GM12878 (cell line): ENCODE measurements at regions not wholly inside any gene's neighbourhood (a gene's known extent, or its start where the extent isn't known, plus 50 kb on each side); places are given as distances from the start of the nearest gene placed in this dataset.

Experiments used
- ATAC-seq: fragments of 200-7000 bp; cut with Tn5 transposase; 3 replicates; pipeline ENCODE4 v1.9.1; 2020; ENCODE audit warnings: mild to moderate bottlenecking, moderate library complexity
- BruUV-seq: library from RNA; stranded (reverse); fragments of 400-500 nt; replicated peaks from 2 replicates; lab custom pipeline; 2021; lab: Mats Ljungman, UMichigan
- CTCF ChIA-PET: fragments of 300-600 bp; sonication (Branson Sonifier 250); formaldehyde crosslinking; extraction: SDS; loops from one replicate; lab custom pipeline; 2021; ENCODE audit warnings: inconsistent platforms; lab: Yijun Ruan, JAX
- POLR2A ChIA-PET: fragments of 350-600 bp; formaldehyde crosslinking; extraction: SDS; loops from one replicate; lab custom pipeline; 2021; ENCODE audit warnings: inconsistent platforms; lab: Charles Lee
- RAD21 ChIA-PET: fragments of 300-600 bp; sonication (Branson Sonifier 250); formaldehyde crosslinking; loops from one replicate; lab custom pipeline; 2023; ENCODE audit warnings: antibody characterized with exemption; ENCODE audit not compliant: unreplicated experiment; lab: Charles Lee
- SMC1A ChIA-PET: fragments of 300-600 bp; sonication (Branson Sonifier 250); formaldehyde crosslinking; loops from one replicate; lab custom pipeline; 2023; ENCODE audit not compliant: unreplicated experiment, uncharacterized antibody; lab: Charles Lee
- DNase-seq: peaks from one replicate; pipeline ENCODE4 v3.0.0-alpha.2; 2011; ENCODE audit warnings: low read depth, low spot score
- FAIRE-seq: peaks from 3 replicates; lab custom pipeline; 2011; peaks lifted over from hg19 to GRCh38; lab: Jason Lieb, UNC
- H2AFZ ChIP-seq: 2 replicates; pipeline ENCODE4 v1.6.0; 2011; ENCODE audit warnings: low read depth, low read length, control low read depth; ENCODE audit not compliant: control insufficient read depth
- H3K27ac ChIP-seq: 2 replicates; pipeline ENCODE4 v1.5.1; 2011; ENCODE audit warnings: control low read depth; ENCODE audit not compliant: control insufficient read depth, insufficient read depth
- H3K27me3 ChIP-seq, 2 experiments: replicated peaks in 1 of 2; 2 replicates each; pipeline versions ENCODE4 v1.6.0 to v1.6.1; 2011; ENCODE audit warnings: low read length in 1 of 2; ENCODE audit not compliant: control insufficient read depth in 2 of 2, insufficient read depth in 2 of 2
- H3K36me3 ChIP-seq, 2 experiments: 2 replicates each; pipeline ENCODE4 v1.5.1; 2011; ENCODE audit warnings: low read length in 1 of 2; ENCODE audit not compliant: control insufficient read depth in 2 of 2, insufficient read depth in 2 of 2
- H3K4me1 ChIP-seq: 2 replicates; pipeline ENCODE4 v1.6.1; 2011; ENCODE audit warnings: mild to moderate bottlenecking, low read length, moderate library complexity, mixed read lengths; ENCODE audit not compliant: control insufficient read depth, insufficient read depth
- H3K4me2 ChIP-seq: 2 replicates; pipeline ENCODE4 v1.6.0; 2011; ENCODE audit warnings: control low read depth; ENCODE audit not compliant: control insufficient read depth, insufficient read depth
- H3K4me3 ChIP-seq: fragments of 200-600 bp; sonication (generic); 2 replicates; pipeline ENCODE4 v1.5.1; 2016
- H3K79me2 ChIP-seq: 2 replicates; pipeline ENCODE4 v1.6.0; 2011; ENCODE audit warnings: low read length; ENCODE audit not compliant: control insufficient read depth, insufficient read depth
- H3K9ac ChIP-seq: 2 replicates; pipeline ENCODE4 v1.8.0; 2011; ENCODE audit warnings: low read length, control low read depth, mixed read lengths; ENCODE audit not compliant: control insufficient read depth, insufficient read depth
- H3K9me3 ChIP-seq: replicated peaks from 3 replicates; pipeline ENCODE4 v1.5.1; 2011; ENCODE audit warnings: mild to moderate bottlenecking, low read length; ENCODE audit not compliant: control insufficient read depth, insufficient read depth
- H4K20me1 ChIP-seq: 2 replicates; pipeline ENCODE4 v1.6.0; 2011; ENCODE audit not compliant: control insufficient read depth, insufficient read depth
- BMI1 ChIP-seq: fragments of 450-650 bp; IDR thresholded peaks from 2 replicates; pipeline ENCODE4 v1.6.1; 2016; ENCODE audit warnings: mild to moderate bottlenecking, moderate library complexity, borderline replicate concordance
- CBX5 ChIP-seq: sonication (generic); IDR thresholded peaks from 2 replicates; pipeline ENCODE4 v1.6.1; 2016; ENCODE audit warnings: low read depth, moderate library complexity, mild to moderate bottlenecking, inconsistent platforms
- DPF2 ChIP-seq: fragments of 450-650 bp; IDR thresholded peaks from 2 replicates; pipeline ENCODE4 v1.6.1; 2017; ENCODE audit warnings: mild to moderate bottlenecking
- HDAC2 ChIP-seq: fragments of 200-600 bp; sonication (generic); IDR thresholded peaks from 2 replicates; pipeline ENCODE4 v1.6.1; 2017
- PKNOX1 ChIP-seq: fragments of 450-650 bp; IDR thresholded peaks from 2 replicates; pipeline ENCODE4 v1.6.1; 2016; ENCODE audit warnings: mild to moderate bottlenecking
- SMAD5 ChIP-seq: IDR thresholded peaks from 2 replicates; pipeline ENCODE4 v1.6.1; 2016; ENCODE audit warnings: antibody characterized with exemption, low read depth
- ZBTB4 ChIP-seq: fragments of 450-650 bp; formaldehyde crosslinking; IDR thresholded peaks from 2 replicates; pipeline ENCODE4 v1.4.0; 2022; ENCODE audit warnings: mild to moderate bottlenecking, moderate library complexity
- ZNF687 ChIP-seq: fragments of 450-650 bp; IDR thresholded peaks from 2 replicates; pipeline ENCODE4 v1.6.1; 2017; ENCODE audit warnings: mild to moderate bottlenecking, moderate library complexity
- WGBS: methylation state at CpG from one replicate; pipeline ENCODE4 v1.1.6; 2016; ENCODE audit warnings: low lambda C conversion rate; ENCODE audit not compliant: insufficient replicate concordance, insufficient coverage; ENCODE audit errors: missing lambda C conversion rate; 5-methylcytosine and 5-hydroxymethylcytosine counted together
- in situ Hi-C: fragments of 300-500 bp; cut with MboI; formaldehyde crosslinking; loops from 9 replicates; pipeline ENCODE4 v1.14.3; 2018; ENCODE audit warnings: mixed read lengths
- intact Hi-C: fragments of 100-400 bp; cut with micrococcal nuclease; formaldehyde crosslinking; loops from one replicate; pipeline ENCODE4 v1.14.2; 2022; ENCODE audit not compliant: unreplicated experiment
- TF ChIP-seq, protein P1 (sequence below): IDR thresholded peaks from 2 replicates; pipeline ENCODE4 v1.6.1; 2011; ENCODE audit warnings: low read depth, mild to moderate bottlenecking, low read length, moderate library complexity, borderline replicate concordance; ENCODE audit errors: extremely low read depth
- TF ChIP-seq, protein P2 (sequence below): fragments of 450-650 bp; formaldehyde crosslinking; IDR thresholded peaks from 2 replicates; pipeline ENCODE4 v1.4.0; 2020; ENCODE audit warnings: mild to moderate bottlenecking, moderate library complexity

DNA sequence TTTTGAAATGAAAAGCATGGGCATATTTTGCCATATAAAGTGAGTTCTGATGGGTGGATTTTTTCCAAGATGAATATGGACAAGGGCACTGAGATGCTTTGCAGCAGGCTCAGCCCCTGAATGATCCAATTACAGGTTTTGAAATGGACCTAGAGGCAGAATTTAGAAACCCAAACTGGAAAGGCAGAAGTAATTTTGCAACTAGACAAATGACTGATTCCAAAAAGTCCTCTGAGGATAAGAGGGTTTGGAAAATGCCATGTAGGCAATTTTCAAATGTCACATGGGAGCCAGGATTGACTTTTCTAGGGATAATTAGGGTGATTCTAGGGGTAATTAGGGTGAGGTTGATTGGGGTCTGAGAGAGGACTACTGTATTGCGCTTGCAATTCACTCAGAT is 148.9 kb upstream of the ZNF648 start:
- intact Hi-C loops, result no loop called here
- no peak for FAIRE-seq
- Histone ChIP-seq H3K79me2 (no peaks in the 10 kb centered on the region), H3K27ac (no peak overlapping the region), H4K20me1 (no peaks in the 10 kb centered on the region), H3K4me1 (no peaks in the 10 kb centered on the region), H3K27me3 (no peaks in the 10 kb centered on the region), H3K9ac (no peak overlapping the region), H3K36me3 (no peaks in the 10 kb centered on the region), H3K9me3 (no peaks in the 10 kb centered on the region), H3K4me3 (no peak overlapping the region), H2AFZ (no peak overlapping the region), H3K4me2 (no peak overlapping the region)
- BruUV-seq, result no TSS peak
- no peak for ATAC-seq
- ChIA-PET CTCF (no interaction called here), RAD21 (no interaction called here), SMC1A (no interaction called here), POLR2A (interaction anchor here (0.7 kb wide), 1 partner anchor 39 kb away, joined by 4 read pairs; no protein-coding TSS in a partner anchor)
- in situ Hi-C loops, result no loop called here
- WGBS, result 25% methylated on average over 1 of the region's 1 CpG
- DNase-seq, result no peak
- TF ChIP-seq SMAD5 (no peak), CBX5 (no peak), ZNF687 (no peak), DPF2 (no peak), PKNOX1 (no peak), HDAC2 (no peak), BMI1 (no peak), ZBTB4 (CRISPR knock-in tag) (no peak)
- TF ChIP-seq, protein P1, sequence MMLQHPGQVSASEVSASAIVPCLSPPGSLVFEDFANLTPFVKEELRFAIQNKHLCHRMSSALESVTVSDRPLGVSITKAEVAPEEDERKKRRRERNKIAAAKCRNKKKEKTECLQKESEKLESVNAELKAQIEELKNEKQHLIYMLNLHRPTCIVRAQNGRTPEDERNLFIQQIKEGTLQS, result no peak
- TF ChIP-seq, protein P2, sequence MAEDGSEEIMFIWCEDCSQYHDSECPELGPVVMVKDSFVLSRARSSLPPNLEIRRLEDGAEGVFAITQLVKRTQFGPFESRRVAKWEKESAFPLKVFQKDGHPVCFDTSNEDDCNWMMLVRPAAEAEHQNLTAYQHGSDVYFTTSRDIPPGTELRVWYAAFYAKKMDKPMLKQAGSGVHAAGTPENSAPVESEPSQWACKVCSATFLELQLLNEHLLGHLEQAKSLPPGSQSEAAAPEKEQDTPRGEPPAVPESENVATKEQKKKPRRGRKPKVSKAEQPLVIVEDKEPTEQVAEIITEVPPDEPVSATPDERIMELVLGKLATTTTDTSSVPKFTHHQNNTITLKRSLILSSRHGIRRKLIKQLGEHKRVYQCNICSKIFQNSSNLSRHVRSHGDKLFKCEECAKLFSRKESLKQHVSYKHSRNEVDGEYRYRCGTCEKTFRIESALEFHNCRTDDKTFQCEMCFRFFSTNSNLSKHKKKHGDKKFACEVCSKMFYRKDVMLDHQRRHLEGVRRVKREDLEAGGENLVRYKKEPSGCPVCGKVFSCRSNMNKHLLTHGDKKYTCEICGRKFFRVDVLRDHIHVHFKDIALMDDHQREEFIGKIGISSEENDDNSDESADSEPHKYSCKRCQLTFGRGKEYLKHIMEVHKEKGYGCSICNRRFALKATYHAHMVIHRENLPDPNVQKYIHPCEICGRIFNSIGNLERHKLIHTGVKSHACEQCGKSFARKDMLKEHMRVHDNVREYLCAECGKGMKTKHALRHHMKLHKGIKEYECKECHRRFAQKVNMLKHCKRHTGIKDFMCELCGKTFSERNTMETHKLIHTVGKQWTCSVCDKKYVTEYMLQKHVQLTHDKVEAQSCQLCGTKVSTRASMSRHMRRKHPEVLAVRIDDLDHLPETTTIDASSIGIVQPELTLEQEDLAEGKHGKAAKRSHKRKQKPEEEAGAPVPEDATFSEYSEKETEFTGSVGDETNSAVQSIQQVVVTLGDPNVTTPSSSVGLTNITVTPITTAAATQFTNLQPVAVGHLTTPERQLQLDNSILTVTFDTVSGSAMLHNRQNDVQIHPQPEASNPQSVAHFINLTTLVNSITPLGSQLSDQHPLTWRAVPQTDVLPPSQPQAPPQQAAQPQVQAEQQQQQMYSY (CRISPR knock-in tag), result no peak
